ENCODE measurements at regions not wholly inside any gene's neighbourhood (a gene's known extent, or its start where the extent isn't known, plus 50 kb on each side); places are given as distances from the start of the nearest gene placed in this dataset.

DNA sequence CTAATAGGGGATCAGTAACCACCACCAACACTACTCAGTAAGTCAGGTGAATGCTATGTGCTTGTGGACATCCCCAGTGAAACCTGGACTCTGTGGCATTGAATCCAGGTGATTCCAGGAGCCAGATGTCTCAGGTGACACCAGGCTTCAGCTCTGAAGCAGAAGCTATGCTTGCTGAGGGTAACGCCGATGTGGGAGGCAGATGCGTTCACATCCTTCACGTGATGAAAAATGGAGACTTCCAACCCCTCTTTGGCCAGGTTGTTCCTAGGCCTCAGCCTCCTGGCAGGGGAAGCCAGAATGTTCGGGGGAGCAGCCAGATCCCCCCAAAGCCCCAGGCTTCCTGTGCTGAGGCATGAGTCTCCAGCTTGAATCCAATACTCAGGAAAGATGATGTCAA, 209.8 kb upstream of the PDE10A start:
- TF ChIP-seq CTCF (IDR thresholded peaks at IDR 0.05) (no peak), POLR2A (IDR thresholded peaks at IDR 0.05) (no peak)

Measured in right lobe of liver (tissue), 4 donors.